Glutamatergic neuron (in vitro differentiated cells): ENCODE measurements at regions not wholly inside any gene's neighbourhood (a gene's known extent, or its start where the extent isn't known, plus 50 kb on each side); places are given as distances from the start of the nearest gene placed in this dataset.

Source experiments
- DNase-seq: peaks from one replicate; pipeline ENCODE4 v3.0.0; 2022
- H3K27ac Mint-ChIP-seq: one replicate; pipeline ENCODE4 v1.8.0; 2020; ENCODE audit warnings: mild to moderate bottlenecking, mixed read lengths, inconsistent platforms; ENCODE audit not compliant: unreplicated experiment
- H3K27me3 Mint-ChIP-seq: one replicate; pipeline ENCODE4 v1.8.0; 2020; ENCODE audit warnings: mild to moderate bottlenecking, moderate library complexity, mixed read lengths, inconsistent platforms; ENCODE audit not compliant: unreplicated experiment
- H3K36me3 Mint-ChIP-seq: one replicate; pipeline ENCODE4 v1.8.0; 2020; ENCODE audit warnings: mild to moderate bottlenecking, mixed read lengths, inconsistent platforms; ENCODE audit not compliant: unreplicated experiment
- H3K4me1 Mint-ChIP-seq: one replicate; pipeline ENCODE4 v1.8.0; 2020; ENCODE audit warnings: mild to moderate bottlenecking, low read depth, mixed read lengths, inconsistent platforms; ENCODE audit not compliant: unreplicated experiment
- H3K4me3 Mint-ChIP-seq: one replicate; pipeline ENCODE4 v1.8.0; 2020; ENCODE audit warnings: mild to moderate bottlenecking, mixed read lengths, inconsistent platforms; ENCODE audit not compliant: unreplicated experiment
- H3K9me3 Mint-ChIP-seq: one replicate; pipeline ENCODE4 v1.8.0; 2020; ENCODE audit warnings: mild to moderate bottlenecking, moderate library complexity, mixed read lengths, inconsistent platforms; ENCODE audit not compliant: unreplicated experiment
- TF ChIP-seq, protein P1 (sequence below): fragments of 200-600 bp; sonication (generic); IDR thresholded peaks from one replicate; pipeline ENCODE4 v1.5.0; 2021; ENCODE audit not compliant: partially characterized antibody, unreplicated experiment

DNA sequence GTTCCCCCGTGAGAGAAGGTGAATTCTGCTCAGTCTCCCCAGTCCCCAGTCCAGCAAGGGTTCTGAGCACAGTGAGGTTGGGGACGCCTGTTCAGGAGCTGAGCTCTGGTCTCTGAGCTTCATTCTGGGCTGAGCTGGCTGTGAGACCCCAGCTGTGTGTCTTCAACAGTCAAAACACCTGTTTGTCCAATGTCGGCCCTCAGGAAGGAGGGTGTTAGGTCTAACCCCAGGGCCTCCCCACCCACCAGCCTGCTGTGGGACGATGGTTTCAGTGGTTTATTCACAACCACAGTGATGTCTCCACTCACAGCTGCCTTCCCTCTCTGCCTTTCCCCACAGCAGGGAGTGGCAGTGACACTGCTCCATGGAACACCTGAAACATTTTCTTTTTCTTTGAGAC lies 1282.9 kb downstream of the TBC1D22A start:
- no peak overlapping the region for H3K4me3 Mint-ChIP-seq
- TF ChIP-seq, protein P1, sequence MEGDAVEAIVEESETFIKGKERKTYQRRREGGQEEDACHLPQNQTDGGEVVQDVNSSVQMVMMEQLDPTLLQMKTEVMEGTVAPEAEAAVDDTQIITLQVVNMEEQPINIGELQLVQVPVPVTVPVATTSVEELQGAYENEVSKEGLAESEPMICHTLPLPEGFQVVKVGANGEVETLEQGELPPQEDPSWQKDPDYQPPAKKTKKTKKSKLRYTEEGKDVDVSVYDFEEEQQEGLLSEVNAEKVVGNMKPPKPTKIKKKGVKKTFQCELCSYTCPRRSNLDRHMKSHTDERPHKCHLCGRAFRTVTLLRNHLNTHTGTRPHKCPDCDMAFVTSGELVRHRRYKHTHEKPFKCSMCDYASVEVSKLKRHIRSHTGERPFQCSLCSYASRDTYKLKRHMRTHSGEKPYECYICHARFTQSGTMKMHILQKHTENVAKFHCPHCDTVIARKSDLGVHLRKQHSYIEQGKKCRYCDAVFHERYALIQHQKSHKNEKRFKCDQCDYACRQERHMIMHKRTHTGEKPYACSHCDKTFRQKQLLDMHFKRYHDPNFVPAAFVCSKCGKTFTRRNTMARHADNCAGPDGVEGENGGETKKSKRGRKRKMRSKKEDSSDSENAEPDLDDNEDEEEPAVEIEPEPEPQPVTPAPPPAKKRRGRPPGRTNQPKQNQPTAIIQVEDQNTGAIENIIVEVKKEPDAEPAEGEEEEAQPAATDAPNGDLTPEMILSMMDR = no peak
- peaks cover 11% of the 10 kb centered on the region for H3K27me3 Mint-ChIP-seq
- H3K4me1 Mint-ChIP-seq = no peaks in the 10 kb centered on the region
- H3K36me3 Mint-ChIP-seq = peaks cover 6% of the 10 kb centered on the region
- DNase-seq = no peak
- H3K9me3 Mint-ChIP-seq = peaks cover 21% of the 10 kb centered on the region
- no peak overlapping the region for H3K27ac Mint-ChIP-seq

DNA sequence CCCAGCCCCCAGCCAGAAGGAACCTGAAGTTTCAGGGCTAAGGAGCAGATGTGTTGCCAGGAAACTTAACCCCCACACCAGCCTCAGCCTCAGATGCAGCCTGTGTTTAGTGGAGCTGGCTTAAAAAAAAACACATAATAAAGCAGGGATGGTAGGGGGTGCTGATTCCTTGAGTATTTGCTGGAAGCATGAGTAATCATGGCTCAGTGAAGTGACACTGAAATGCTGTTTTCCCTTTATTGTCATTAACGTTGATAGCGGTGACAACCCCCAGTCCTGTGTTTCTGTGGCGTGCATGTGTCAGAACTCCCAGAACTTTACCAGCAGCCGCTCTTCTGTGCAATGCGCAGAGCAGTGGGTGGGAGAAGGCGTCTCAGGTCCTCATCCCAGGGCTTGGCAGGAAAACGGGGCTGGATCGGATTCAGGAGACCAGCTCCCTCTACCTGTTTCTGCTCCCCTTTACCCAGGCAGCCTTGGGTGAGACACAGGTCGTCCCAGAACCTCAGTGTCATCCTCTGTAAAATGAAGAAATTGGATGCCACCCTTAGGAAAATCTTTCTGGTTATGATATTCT lies 1282.1 kb downstream of the TBC1D22A start:
- no peak overlapping the region for H3K4me3 Mint-ChIP-seq
- no peak for DNase-seq
- peaks cover 6% of the 10 kb centered on the region for H3K36me3 Mint-ChIP-seq
- peaks cover 21% of the 10 kb centered on the region for H3K9me3 Mint-ChIP-seq
- no peaks in the 10 kb centered on the region for H3K4me1 Mint-ChIP-seq
- peaks cover 11% of the 10 kb centered on the region for H3K27me3 Mint-ChIP-seq
- TF ChIP-seq, protein P1 = no peak
- no peak overlapping the region for H3K27ac Mint-ChIP-seq

DNA sequence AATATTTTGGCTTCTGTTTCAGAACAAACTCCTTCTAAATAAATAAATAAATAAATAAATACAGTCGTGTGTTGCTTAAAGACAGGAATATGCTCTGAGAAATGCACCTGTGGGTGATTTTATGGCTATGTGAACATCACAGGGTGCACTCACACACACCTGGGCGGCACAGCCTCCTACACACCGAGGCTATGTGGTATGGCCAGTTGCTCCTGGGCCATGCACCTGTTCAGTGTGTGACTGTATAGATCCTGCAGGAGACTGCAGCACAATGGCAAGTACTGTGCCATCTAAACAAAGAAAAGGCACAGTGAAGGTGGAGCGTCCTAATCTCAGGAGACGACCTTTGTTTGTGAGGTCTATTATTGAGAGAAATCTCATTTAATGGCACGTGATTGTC lies 1281.1 kb downstream of the TBC1D22A start:
- H3K4me1 Mint-ChIP-seq = no peaks in the 10 kb centered on the region
- peaks cover 18% of the 10 kb centered on the region for H3K9me3 Mint-ChIP-seq
- peaks cover 6% of the 10 kb centered on the region for H3K36me3 Mint-ChIP-seq
- DNase-seq = no peak
- no peak overlapping the region for H3K4me3 Mint-ChIP-seq
- no peak overlapping the region for H3K27ac Mint-ChIP-seq
- TF ChIP-seq, protein P1 = no peak
- H3K27me3 Mint-ChIP-seq = peaks cover 7% of the 10 kb centered on the region

DNA sequence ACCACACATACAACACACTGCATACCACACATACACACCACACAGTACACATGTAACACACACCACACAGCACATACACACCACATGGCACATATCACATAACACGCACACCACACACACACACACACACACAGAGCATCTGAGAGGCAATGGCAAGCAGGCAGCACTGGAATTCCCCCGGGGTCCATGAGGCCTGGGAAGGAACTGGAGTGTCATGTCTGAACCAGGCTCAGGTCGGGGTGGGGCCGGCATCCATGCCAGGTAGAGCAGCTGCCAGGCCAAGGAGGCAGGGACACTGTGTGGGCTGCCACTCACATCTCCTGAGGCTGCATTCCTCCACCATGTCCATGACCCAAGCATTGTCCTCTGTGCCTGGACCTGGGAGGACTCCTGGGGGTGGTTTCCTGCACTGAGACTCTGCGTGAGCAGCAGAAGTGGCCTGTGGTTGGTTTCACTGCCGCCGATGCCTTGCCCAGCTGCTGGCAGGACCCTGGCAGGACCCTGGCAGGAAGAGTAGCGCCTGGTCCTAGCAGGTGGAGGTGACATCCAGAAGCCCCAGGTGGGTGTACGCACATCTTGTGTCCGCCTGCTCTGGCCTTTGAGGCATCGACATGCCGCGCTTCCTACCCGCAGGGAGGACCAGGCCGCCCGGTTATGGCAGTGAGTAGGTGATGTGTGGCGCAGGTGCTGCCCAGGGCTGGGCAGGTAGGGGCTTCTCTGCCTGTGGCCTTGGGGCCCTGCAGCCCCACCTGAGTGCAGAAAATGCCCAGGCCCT lies 1280.4 kb downstream of the TBC1D22A start:
- peaks cover 6% of the 10 kb centered on the region for H3K27me3 Mint-ChIP-seq
- H3K36me3 Mint-ChIP-seq = peaks cover 6% of the 10 kb centered on the region
- no peak for DNase-seq
- no peak overlapping the region for H3K27ac Mint-ChIP-seq
- peaks cover 14% of the 10 kb centered on the region for H3K9me3 Mint-ChIP-seq
- no peak overlapping the region for H3K4me3 Mint-ChIP-seq
- no peaks in the 10 kb centered on the region for H3K4me1 Mint-ChIP-seq
- TF ChIP-seq, protein P1 = no peak

DNA sequence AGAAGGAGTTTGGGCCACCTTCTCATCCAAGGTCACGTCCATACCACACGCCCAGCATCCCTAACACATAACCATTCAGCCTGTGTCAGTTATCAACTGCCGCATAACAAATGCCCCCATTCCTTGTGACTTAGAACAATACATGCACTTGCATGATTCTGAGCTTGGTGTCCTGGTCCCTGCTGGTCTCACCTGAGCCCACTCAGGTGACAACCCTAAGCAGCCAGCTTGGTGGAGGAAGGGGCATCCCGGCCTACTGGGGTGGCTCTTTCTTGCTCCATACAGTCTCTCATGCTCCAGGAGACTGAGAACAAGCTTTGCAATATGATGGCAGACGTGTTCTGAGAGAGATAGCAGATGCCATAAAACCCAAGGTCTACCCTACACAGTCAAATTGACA lies 1276.9 kb downstream of the TBC1D22A start:
- peaks cover 3% of the 10 kb centered on the region for H3K27me3 Mint-ChIP-seq
- peaks cover 6% of the 10 kb centered on the region for H3K36me3 Mint-ChIP-seq
- peaks cover 7% of the 10 kb centered on the region for H3K9me3 Mint-ChIP-seq
- TF ChIP-seq, protein P1 = no peak
- no peak overlapping the region for H3K27ac Mint-ChIP-seq
- H3K4me1 Mint-ChIP-seq = no peaks in the 10 kb centered on the region
- H3K4me3 Mint-ChIP-seq = no peak overlapping the region
- no peak for DNase-seq
